GM12878 (cell line): ENCODE measurements at regions not wholly inside any gene's neighbourhood (a gene's known extent, or its start where the extent isn't known, plus 50 kb on each side); places are given as distances from the start of the nearest gene placed in this dataset.

Experiments
- ATAC-seq: fragments of 200-7000 bp; cut with Tn5 transposase; 3 replicates; pipeline ENCODE4 v1.9.1; 2020; ENCODE audit warnings: mild to moderate bottlenecking, moderate library complexity
- BruUV-seq: library from RNA; stranded (reverse); fragments of 400-500 nt; replicated peaks from 2 replicates; lab custom pipeline; 2021; lab: Mats Ljungman, UMichigan
- CTCF ChIA-PET: fragments of 300-600 bp; sonication (Branson Sonifier 250); formaldehyde crosslinking; extraction: SDS; loops from one replicate; lab custom pipeline; 2021; ENCODE audit warnings: inconsistent platforms; lab: Yijun Ruan, JAX
- POLR2A ChIA-PET: fragments of 350-600 bp; formaldehyde crosslinking; extraction: SDS; loops from one replicate; lab custom pipeline; 2021; ENCODE audit warnings: inconsistent platforms; lab: Charles Lee
- RAD21 ChIA-PET: fragments of 300-600 bp; sonication (Branson Sonifier 250); formaldehyde crosslinking; loops from one replicate; lab custom pipeline; 2023; ENCODE audit warnings: antibody characterized with exemption; ENCODE audit not compliant: unreplicated experiment; lab: Charles Lee
- SMC1A ChIA-PET: fragments of 300-600 bp; sonication (Branson Sonifier 250); formaldehyde crosslinking; loops from one replicate; lab custom pipeline; 2023; ENCODE audit not compliant: unreplicated experiment, uncharacterized antibody; lab: Charles Lee
- DNase-seq: peaks from one replicate; pipeline ENCODE4 v3.0.0-alpha.2; 2011; ENCODE audit warnings: low read depth, low spot score
- FAIRE-seq: peaks from 3 replicates; lab custom pipeline; 2011; peaks lifted over from hg19 to GRCh38; lab: Jason Lieb, UNC
- H2AFZ ChIP-seq: 2 replicates; pipeline ENCODE4 v1.6.0; 2011; ENCODE audit warnings: low read depth, low read length, control low read depth; ENCODE audit not compliant: control insufficient read depth
- H3K27ac ChIP-seq: 2 replicates; pipeline ENCODE4 v1.5.1; 2011; ENCODE audit warnings: control low read depth; ENCODE audit not compliant: control insufficient read depth, insufficient read depth
- H3K27me3 ChIP-seq, 2 experiments: replicated peaks in 1 of 2; 2 replicates each; pipeline versions ENCODE4 v1.6.0 to v1.6.1; 2011; ENCODE audit warnings: low read length in 1 of 2; ENCODE audit not compliant: control insufficient read depth in 2 of 2, insufficient read depth in 2 of 2
- H3K36me3 ChIP-seq, 2 experiments: 2 replicates each; pipeline ENCODE4 v1.5.1; 2011; ENCODE audit warnings: low read length in 1 of 2; ENCODE audit not compliant: control insufficient read depth in 2 of 2, insufficient read depth in 2 of 2
- H3K4me1 ChIP-seq: 2 replicates; pipeline ENCODE4 v1.6.1; 2011; ENCODE audit warnings: mild to moderate bottlenecking, low read length, moderate library complexity, mixed read lengths; ENCODE audit not compliant: control insufficient read depth, insufficient read depth
- H3K4me2 ChIP-seq: 2 replicates; pipeline ENCODE4 v1.6.0; 2011; ENCODE audit warnings: control low read depth; ENCODE audit not compliant: control insufficient read depth, insufficient read depth
- H3K4me3 ChIP-seq: fragments of 200-600 bp; sonication (generic); 2 replicates; pipeline ENCODE4 v1.5.1; 2016
- H3K79me2 ChIP-seq: 2 replicates; pipeline ENCODE4 v1.6.0; 2011; ENCODE audit warnings: low read length; ENCODE audit not compliant: control insufficient read depth, insufficient read depth
- H3K9ac ChIP-seq: 2 replicates; pipeline ENCODE4 v1.8.0; 2011; ENCODE audit warnings: low read length, control low read depth, mixed read lengths; ENCODE audit not compliant: control insufficient read depth, insufficient read depth
- H3K9me3 ChIP-seq: replicated peaks from 3 replicates; pipeline ENCODE4 v1.5.1; 2011; ENCODE audit warnings: mild to moderate bottlenecking, low read length; ENCODE audit not compliant: control insufficient read depth, insufficient read depth
- H4K20me1 ChIP-seq: 2 replicates; pipeline ENCODE4 v1.6.0; 2011; ENCODE audit not compliant: control insufficient read depth, insufficient read depth
- CBX5 ChIP-seq: sonication (generic); IDR thresholded peaks from 2 replicates; pipeline ENCODE4 v1.6.1; 2016; ENCODE audit warnings: low read depth, moderate library complexity, mild to moderate bottlenecking, inconsistent platforms
- ESRRA ChIP-seq: IDR thresholded peaks from 2 replicates; pipeline ENCODE4 v1.6.1; 2012; ENCODE audit warnings: mild to moderate bottlenecking, low read length, improper control_type of control experiment
- HDAC6 ChIP-seq: fragments of 200-600 bp; sonication (generic); IDR thresholded peaks from one replicate; pipeline ENCODE4 v1.8.0; 2017; ENCODE audit warnings: antibody characterized with exemption; ENCODE audit not compliant: unreplicated experiment
- IKZF2 ChIP-seq, 2 experiments: fragments of 450-650 bp; IDR thresholded peaks; 2 replicates each; pipeline ENCODE4 v1.6.1; 2017; ENCODE audit warnings: mild to moderate bottlenecking in 2 of 2, moderate library complexity in 2 of 2
- KDM1A ChIP-seq: fragments of 200-600 bp; sonication (generic); IDR thresholded peaks from 2 replicates; pipeline ENCODE4 v1.6.1; 2016; ENCODE audit warnings: borderline replicate concordance
- MYB ChIP-seq: fragments of 150-350 bp; IDR thresholded peaks from 2 replicates; pipeline ENCODE4 v1.6.1; 2014; ENCODE audit warnings: mild to moderate bottlenecking, low read depth, low read length, borderline replicate concordance
- NKRF ChIP-seq: fragments of 450-650 bp; conservative IDR thresholded peaks from 2 replicates; pipeline ENCODE4 v1.6.1; 2017; ENCODE audit warnings: mild to moderate bottlenecking, moderate library complexity
- SMAD1 ChIP-seq: fragments of 450-650 bp; IDR thresholded peaks from 2 replicates; pipeline ENCODE4 v1.6.1; 2018; ENCODE audit warnings: mild to moderate bottlenecking, low read depth; ENCODE audit not compliant: partially characterized antibody
- SUZ12 ChIP-seq: fragments of 200-600 bp; sonication (generic); IDR thresholded peaks from one replicate; pipeline ENCODE4 v1.6.1; 2018; ENCODE audit warnings: antibody characterized with exemption, mild to moderate bottlenecking; ENCODE audit not compliant: unreplicated experiment
- TAF1 ChIP-seq: IDR thresholded peaks from 2 replicates; pipeline ENCODE4 v1.6.1; 2011; ENCODE audit warnings: mild to moderate bottlenecking, low read depth, low read length, borderline replicate concordance
- ZBTB4 ChIP-seq: fragments of 450-650 bp; formaldehyde crosslinking; IDR thresholded peaks from 2 replicates; pipeline ENCODE4 v1.4.0; 2022; ENCODE audit warnings: mild to moderate bottlenecking, moderate library complexity
- ZNF24 ChIP-seq: fragments of 450-650 bp; IDR thresholded peaks from 2 replicates; pipeline ENCODE4 v1.6.1; 2017; ENCODE audit warnings: antibody characterized with exemption, mild to moderate bottlenecking
- WGBS: methylation state at CpG from one replicate; pipeline ENCODE4 v1.1.6; 2016; ENCODE audit warnings: low lambda C conversion rate; ENCODE audit not compliant: insufficient replicate concordance, insufficient coverage; ENCODE audit errors: missing lambda C conversion rate; 5-methylcytosine and 5-hydroxymethylcytosine counted together
- in situ Hi-C: fragments of 300-500 bp; cut with MboI; formaldehyde crosslinking; loops from 9 replicates; pipeline ENCODE4 v1.14.3; 2018; ENCODE audit warnings: mixed read lengths
- intact Hi-C: fragments of 100-400 bp; cut with micrococcal nuclease; formaldehyde crosslinking; loops from one replicate; pipeline ENCODE4 v1.14.2; 2022; ENCODE audit not compliant: unreplicated experiment

GRCh38 chr3:106103383-106103782, 234.6 kb upstream of the CBLB start:
- Histone ChIP-seq H3K4me2 (no peak overlapping the region), H3K9me3 (peaks cover 2% of the 10 kb centered on the region; the same call in 2 of the 3 replicates), H3K27ac (no peak overlapping the region), H4K20me1 (no peaks in the 10 kb centered on the region), H3K36me3 (no peaks in the 10 kb centered on the region; a peak in 1 of 4 replicates), H3K27me3 (no peaks in the 10 kb centered on the region), H3K4me3 (no peak overlapping the region), H3K79me2 (no peaks in the 10 kb centered on the region), H3K4me1 (no peaks in the 10 kb centered on the region), H3K9ac (no peak overlapping the region), H2AFZ (no peak overlapping the region)
- BruUV-seq, result no TSS peak
- ChIA-PET CTCF (no interaction called here), POLR2A (interaction anchor here (0.6 kb wide), 1 partner anchor 136 kb away, joined by 3 read pairs; no protein-coding TSS in a partner anchor), SMC1A (interaction anchor here (0.6 to 2.1 kb wide), 3 partner anchors 12 to 547 kb away, joined by 3 to 5 read pairs (median 4); no protein-coding TSS in a partner anchor), RAD21 (no interaction called here)
- TF ChIP-seq CBX5 (no peak), ZNF24 (no peak), SUZ12 (no peak), IKZF2 (IDR thresholded peaks at IDR 0.05) (no peak), SMAD1 (no peak), ESRRA (no peak), TAF1 (no peak), MYB (no peak), HDAC6 (no peak), KDM1A (no peak), ZBTB4 (CRISPR knock-in tag) (no peak), NKRF (no peak)
- DNase-seq (no peak), FAIRE-seq (no peak), ATAC-seq (no peak)
- in situ Hi-C loops (no loop called here), intact Hi-C loops (no loop called here)
- 0% methylated on average over 2 of the region's 2 CpGs for WGBS
